RWPE1 (cell line): ENCODE measurements at regions not wholly inside any gene's neighbourhood (a gene's known extent, or its start where the extent isn't known, plus 50 kb on each side); places are given as distances from the start of the nearest gene placed in this dataset.

ENCODE experiments used
- CTCF ChIA-PET: fragments of 350-600 bp; sonication (Branson Sonifier 250); formaldehyde crosslinking; extraction: SDS; loops from one replicate; lab custom pipeline; 2021; lab: Yijun Ruan, JAX
- POLR2A ChIA-PET: fragments of 400-600 bp; formaldehyde crosslinking; extraction: SDS; loops from one replicate; lab custom pipeline; 2020; ENCODE audit warnings: antibody characterized with exemption; ENCODE audit not compliant: low non-redundant PET; lab: Yijun Ruan, JAX
- DNase-seq: peaks from one replicate; pipeline ENCODE4 v3.0.0; 2012; ENCODE audit warnings: low spot score
- H3K27ac ChIP-seq: fragments of 450-650 bp; 2 replicates; pipeline ENCODE4 v1.5.1; 2017
- CTCF ChIP-seq: fragments of 450-650 bp; conservative IDR thresholded peaks from 2 replicates; pipeline ENCODE4 v1.5.1; 2017; ENCODE audit warnings: low read depth, mild to moderate bottlenecking

- no peak for DNase-seq
- CTCF ChIA-PET = interaction anchor here (0.6 to 0.7 kb wide), 2 partner anchors 203 to 635 kb away, joined by 3 to 5 read pairs; no protein-coding TSS in a partner anchor
- POLR2A ChIA-PET = no interaction called here
- no peak overlapping the region for H3K27ac ChIP-seq
- TF ChIP-seq CTCF = no peak
Observed at GRCh38 chr2:128628996-128629395, 310.3 kb upstream of the HS6ST1 start.

- DNase-seq = no peak
- ChIA-PET CTCF (interaction anchor here (0.5 kb wide), 1 partner anchor 27 kb away, joined by 3 read pairs; no protein-coding TSS in a partner anchor), POLR2A (no interaction called here)
- TF ChIP-seq CTCF = no peak
- H3K27ac ChIP-seq = no peak overlapping the region
Observed at GRCh38 chr2:128630974-128631697, 312.5 kb upstream of the HS6ST1 start.

- H3K27ac ChIP-seq = no peak overlapping the region
- POLR2A ChIA-PET = no interaction called here
- CTCF ChIA-PET = no interaction called here
- DNase-seq = no peak
- TF ChIP-seq CTCF = no peak
Observed at GRCh38 chr2:128631698-128632500, 313.2 kb upstream of the HS6ST1 start.

DNA sequence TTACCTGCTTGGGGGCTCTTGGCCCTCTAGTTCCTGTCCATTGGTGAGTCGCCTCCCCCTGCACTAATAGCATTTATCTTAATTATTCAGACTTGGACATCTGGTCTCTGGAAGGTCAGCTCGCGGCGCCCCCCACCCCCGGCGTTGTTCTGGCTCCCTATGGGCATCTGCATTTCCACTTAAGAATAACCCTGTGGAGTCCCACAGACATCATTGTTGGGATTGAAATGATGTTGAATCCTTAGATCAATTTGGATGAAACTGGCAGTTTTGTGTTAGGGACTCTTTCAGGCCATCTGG, 313.8 kb upstream of the HS6ST1 start:
- TF ChIP-seq CTCF = no peak
- DNase-seq = no peak
- H3K27ac ChIP-seq = no peak overlapping the region
- CTCF ChIA-PET = no interaction called here
- POLR2A ChIA-PET = no interaction called here

GRCh38 chr2:128633501-128633900, 314.8 kb upstream of the HS6ST1 start:
- DNase-seq = no peak
- H3K27ac ChIP-seq = no peak overlapping the region
- TF ChIP-seq CTCF = no peak
- ChIA-PET POLR2A (no interaction called here), CTCF (no interaction called here)

- no peak for TF ChIP-seq CTCF
- H3K27ac ChIP-seq = no peak overlapping the region
- ChIA-PET POLR2A (no interaction called here), CTCF (no interaction called here)
- no peak for DNase-seq
Observed at GRCh38 chr2:128635361-128635900, 316.8 kb upstream of the HS6ST1 start.
